K562 (cell line): ENCODE measurements at regions not wholly inside any gene's neighbourhood (a gene's known extent, or its start where the extent isn't known, plus 50 kb on each side); places are given as distances from the start of the nearest gene placed in this dataset.

Source experiments
- ATAC-seq: fragments of 200-7000 bp; cut with Tn5 transposase; 3 replicates; pipeline ENCODE4 v1.9.1; 2020; ENCODE audit warnings: moderate library complexity
- BruUV-seq: library from RNA; stranded (reverse); fragments of 400-500 nt; replicated peaks from 2 replicates; lab custom pipeline; 2021; lab: Mats Ljungman, UMichigan
- CTCF ChIA-PET: fragments of 300-600 bp; formaldehyde crosslinking; extraction: SDS; loops from one replicate; lab custom pipeline; 2021; ENCODE audit warnings: low intra/inter-chr PET ratio; lab: Yijun Ruan, JAX
- POLR2A ChIA-PET: fragments of 300-600, 350-650 bp; sonication (Branson Sonifier 250); formaldehyde crosslinking; extraction: SDS; loops from one replicate; lab custom pipeline; 2021; ENCODE audit warnings: antibody characterized with exemption, inconsistent platforms; lab: Yijun Ruan, JAX
- DNase-seq, 4 experiments: peaks; one replicate each; pipeline versions ENCODE4 v3.0.0 to v3.0.0-alpha.2; 2011 to 2018; ENCODE audit warnings: low spot score in 3 of 4, mixed read lengths in 3 of 4; ENCODE audit errors: extremely low read depth in 1 of 4
- FAIRE-seq: peaks from 2 replicates; lab custom pipeline; 2011; peaks lifted over from hg19 to GRCh38; lab: Jason Lieb, UNC
- H2AFZ ChIP-seq: 2 replicates; pipeline ENCODE4 v1.6.0; 2011; ENCODE audit warnings: low read depth, low read length, control low read depth, inconsistent platforms
- H3K27ac ChIP-seq: fragments of 200-600 bp; 3 replicates; pipeline ENCODE4 v1.8.0; 2011; ENCODE audit warnings: low read depth, mild to moderate bottlenecking, control low read depth, inconsistent platforms, low read length, moderate library complexity, mixed read lengths; ENCODE audit errors: extremely low read depth
- H3K27me3 ChIP-seq, 2 experiments: fragments of 300-600 bp in 1 of 2; 2 replicates in 1 of 2; 3 replicates in 1 of 2; pipeline versions ENCODE4 v1.6.0 to v1.8.0; 2011; ENCODE audit warnings: inconsistent platforms in 2 of 2, low read length in 2 of 2, mild to moderate bottlenecking in 1 of 2, mixed read lengths in 1 of 2, moderate library complexity in 1 of 2; ENCODE audit not compliant: control insufficient read depth in 2 of 2, insufficient read depth in 2 of 2
- H3K36me3 ChIP-seq: fragments of 300-600 bp; 3 replicates; pipeline ENCODE4 v1.8.0; 2011; ENCODE audit warnings: mild to moderate bottlenecking, low read length, inconsistent platforms; ENCODE audit not compliant: control insufficient read depth, insufficient read depth
- H3K4me1 ChIP-seq, 2 experiments: fragments of 200-600 bp in 1 of 2; replicated peaks in 1 of 2; 2 replicates in 1 of 2; 3 replicates in 1 of 2; pipeline versions ENCODE4 v1.5.1 to v1.8.0; 2011; ENCODE audit warnings: inconsistent platforms in 2 of 2, low read length in 2 of 2, mild to moderate bottlenecking in 1 of 2, mixed read lengths in 1 of 2, moderate library complexity in 1 of 2; ENCODE audit not compliant: control insufficient read depth in 2 of 2, insufficient read depth in 2 of 2
- H3K4me2 ChIP-seq: 2 replicates; pipeline ENCODE4 v1.6.1; 2011; ENCODE audit warnings: low read length, control low read depth, inconsistent platforms, mixed read lengths; ENCODE audit not compliant: insufficient read depth
- H3K4me3 ChIP-seq: fragments of 200-600 bp; sonication (generic), shearing (Covaris generic); 2 replicates; pipeline ENCODE4 v1.5.1; 2016; ENCODE audit warnings: control low read depth, inconsistent platforms
- H3K79me2 ChIP-seq: fragments of 200-600 bp; 3 replicates; pipeline ENCODE4 v1.8.0; 2011; ENCODE audit warnings: low read length, inconsistent platforms; ENCODE audit not compliant: control insufficient read depth, insufficient read depth
- H3K9ac ChIP-seq, 2 experiments: 2 replicates each; pipeline versions ENCODE4 v1.6.0 to v1.6.1; 2011; ENCODE audit warnings: low read depth in 2 of 2, low read length in 2 of 2, control low read depth in 1 of 2, inconsistent platforms in 1 of 2, mild to moderate bottlenecking in 1 of 2, mixed read lengths in 1 of 2; ENCODE audit not compliant: insufficient read depth in 1 of 2
- H3K9me1 ChIP-seq: one replicate; pipeline ENCODE4 v1.6.0; 2011; ENCODE audit warnings: inconsistent platforms, mild to moderate bottlenecking, low read length, moderate library complexity; ENCODE audit not compliant: control insufficient read depth, insufficient read depth
- H3K9me3 ChIP-seq: replicated peaks from 2 replicates; pipeline ENCODE4 v1.5.1; 2011; ENCODE audit warnings: low read depth, low read length, inconsistent platforms; ENCODE audit not compliant: control insufficient read depth, insufficient read depth
- H4K20me1 ChIP-seq: replicated peaks from 2 replicates; pipeline ENCODE4 v1.6.1; 2011; ENCODE audit warnings: low read length, inconsistent platforms, mixed read lengths; ENCODE audit not compliant: control insufficient read depth, insufficient read depth
- C11orf30 ChIP-seq: fragments of 450-650 bp; IDR thresholded peaks from 2 replicates; pipeline ENCODE4 v1.6.1; 2016; ENCODE audit warnings: low read depth, mild to moderate bottlenecking
- CC2D1A ChIP-seq: fragments of 450-650 bp; IDR thresholded peaks from 2 replicates; pipeline ENCODE4 v1.6.1; 2017; ENCODE audit warnings: mild to moderate bottlenecking
- SFPQ ChIP-seq: fragments of 200-400 bp; formaldehyde crosslinking; IDR thresholded peaks from 2 replicates; pipeline ENCODE4 v1.6.1; 2017; ENCODE audit warnings: mild to moderate bottlenecking, low read depth, low read length, moderate library complexity
- SIN3B ChIP-seq: fragments of 450-650 bp; IDR thresholded peaks from 2 replicates; pipeline ENCODE4 v1.6.1; 2017; ENCODE audit warnings: low read depth, mild to moderate bottlenecking, moderate library complexity
- SMARCE1 ChIP-seq: fragments of 450-650 bp; IDR thresholded peaks from 2 replicates; pipeline ENCODE4 v1.7.1; 2016; ENCODE audit warnings: mild to moderate bottlenecking
- ZNF324 ChIP-seq: fragments of 250-450 bp; sonication (Bioruptor Pico); IDR thresholded peaks from 2 replicates; pipeline ENCODE4 v1.4.0; 2020; ENCODE audit warnings: mild to moderate bottlenecking
- ZNF785 ChIP-seq: fragments of 250-450 bp; sonication (Bioruptor Pico); IDR thresholded peaks from 2 replicates; pipeline ENCODE4 v1.4.0; 2020; ENCODE audit warnings: mild to moderate bottlenecking
- WGBS: fragments of 100-300 bp; shearing (Covaris generic); methylation state at CpG from one replicate; pipeline ENCODE4 v1.1.6; 2016; ENCODE audit warnings: low coverage, mixed read lengths; ENCODE audit not compliant: insufficient coverage; ENCODE audit errors: missing lambda C conversion rate; 5-methylcytosine and 5-hydroxymethylcytosine counted together
- in situ Hi-C: fragments of 300-500 bp; cut with MboI; formaldehyde crosslinking; loops from 4 replicates; pipeline ENCODE4 v1.15.0; 2018; ENCODE audit warnings: inconsistent platforms, mixed read lengths
- intact Hi-C: fragments of 100-400 bp; cut with micrococcal nuclease; formaldehyde crosslinking; loops from 2 replicates; pipeline ENCODE4 v1.14.2; 2022

- Histone ChIP-seq H2AFZ (no peak overlapping the region), H3K4me2 (no peak overlapping the region), H3K4me3 (no peak overlapping the region), H3K36me3 (no peaks in the 10 kb centered on the region), H3K9ac (no peak overlapping the region), H3K27me3 (no peaks in the 10 kb centered on the region; a peak in 1 of 5 replicates), H3K4me1 (no peaks in the 10 kb centered on the region), H3K79me2 (no peaks in the 10 kb centered on the region), H3K9me3 (no peaks in the 10 kb centered on the region), H4K20me1 (no peaks in the 10 kb centered on the region), H3K9me1 (no peaks in the 10 kb centered on the region), H3K27ac (no peak overlapping the region)
- CTCF ChIA-PET = no interaction called here
- intact Hi-C loops = no loop called here
- in situ Hi-C loops = no loop called here
- no peak for DNase-seq
- TF ChIP-seq SMARCE1 = no peak
- no peak for TF ChIP-seq SFPQ
- TF ChIP-seq CC2D1A = no peak
- TF ChIP-seq C11orf30 = no peak
- no peak for TF ChIP-seq SIN3B
- no peak for TF ChIP-seq ZNF324 (CRISPR knock-in tag)
- TF ChIP-seq ZNF785 (CRISPR knock-in tag) = no peak
- BruUV-seq = no TSS peak
- no peak for ATAC-seq
- POLR2A ChIA-PET = no interaction called here
- WGBS = 4% methylated on average over 7 of the region's 7 CpGs
- no peak for FAIRE-seq
These were observed 84.5 kb downstream of the BBS10 start for GRCh38 chr12:76263696-76264095.
